HepG2 (cell line): ENCODE measurements at regions not wholly inside any gene's neighbourhood (a gene's known extent, or its start where the extent isn't known, plus 50 kb on each side); places are given as distances from the start of the nearest gene placed in this dataset.

Source experiments
- ATAC-seq: fragments of 200-7000 bp; cut with Tn5 transposase; 3 replicates; pipeline ENCODE4 v1.9.1; 2020; ENCODE audit warnings: mild to moderate bottlenecking, moderate library complexity
- BruUV-seq: library from RNA; stranded (reverse); fragments of 400-500 nt; replicated peaks from 2 replicates; lab custom pipeline; 2021; lab: Mats Ljungman, UMichigan
- CTCF ChIA-PET: fragments of 300-600 bp; formaldehyde crosslinking; extraction: SDS; loops from one replicate; lab custom pipeline; 2021; ENCODE audit warnings: low total read pairs, inconsistent platforms, low intra/inter-chr PET ratio; lab: Yijun Ruan, JAX
- POLR2A ChIA-PET: fragments of 350-600 bp; sonication (Branson Sonifier 250); formaldehyde crosslinking; loops from one replicate; lab custom pipeline; 2020; ENCODE audit warnings: antibody characterized with exemption, inconsistent platforms; lab: Yijun Ruan, JAX
- DNase-seq: peaks from one replicate; pipeline ENCODE4 v3.0.0-alpha.2; 2015; ENCODE audit warnings: low spot score
- FAIRE-seq: peaks from 3 replicates; lab custom pipeline; 2011; peaks lifted over from hg19 to GRCh38; lab: Jason Lieb, UNC
- H2AFZ ChIP-seq: one replicate; pipeline ENCODE4 v1.6.1; 2011; ENCODE audit warnings: low read length, inconsistent platforms
- H3K27ac ChIP-seq: fragments of 300-600 bp; 3 replicates; pipeline ENCODE4 v1.8.0; 2011; ENCODE audit warnings: mixed run types, mild to moderate bottlenecking, mixed read lengths, low read length, inconsistent platforms; ENCODE audit not compliant: insufficient read depth; ENCODE audit errors: extremely low read length
- H3K27me3 ChIP-seq, 2 experiments: fragments of 200-600 bp in 1 of 2; 2 replicates in 1 of 2; 3 replicates in 1 of 2; pipeline versions ENCODE4 v1.6.0 to v1.8.0; 2011; ENCODE audit warnings: low read length in 2 of 2, mild to moderate bottlenecking in 2 of 2, moderate library complexity in 2 of 2, inconsistent platforms in 1 of 2; ENCODE audit not compliant: insufficient read depth in 2 of 2, control insufficient read depth in 1 of 2
- H3K36me3 ChIP-seq, 2 experiments: fragments of 200-600 bp in 1 of 2; replicated peaks in 1 of 2; 2 replicates in 1 of 2; 3 replicates in 1 of 2; pipeline versions ENCODE4 v1.5.1 to v1.8.0; 2011; ENCODE audit warnings: low read length in 2 of 2, inconsistent platforms in 1 of 2; ENCODE audit not compliant: insufficient read depth in 2 of 2, control insufficient read depth in 1 of 2
- H3K4me1 ChIP-seq: 2 replicates; pipeline ENCODE4 v1.5.1; 2012; ENCODE audit warnings: low read length, inconsistent platforms; ENCODE audit not compliant: insufficient read depth
- H3K4me2 ChIP-seq: 2 replicates; pipeline ENCODE4 v1.6.0; 2011; ENCODE audit warnings: low read depth, low read length, inconsistent platforms
- H3K4me3 ChIP-seq, 3 experiments: fragments of 200-600 bp in 1 of 3; sonication (generic), shearing (Covaris generic) in 1 of 3; replicated peaks in 1 of 3; 2 replicates each; pipeline ENCODE4 v1.5.1; 2011 to 2016; ENCODE audit warnings: low read length in 3 of 3, inconsistent platforms in 2 of 3, low read depth in 2 of 3, mild to moderate bottlenecking in 2 of 3, control low read depth in 1 of 3, mixed read lengths in 1 of 3; ENCODE audit not compliant: insufficient read depth in 1 of 3
- H3K79me2 ChIP-seq: one replicate; pipeline ENCODE4 v1.6.1; 2011; ENCODE audit warnings: low read length, inconsistent platforms; ENCODE audit not compliant: insufficient read depth
- H3K9ac ChIP-seq: 2 replicates; pipeline ENCODE4 v1.6.0; 2011; ENCODE audit warnings: mild to moderate bottlenecking, low read depth, low read length, inconsistent platforms; ENCODE audit not compliant: insufficient read depth
- H3K9me3 ChIP-seq: 2 replicates; pipeline ENCODE4 v1.5.1; 2012; ENCODE audit warnings: mild to moderate bottlenecking, low read length
- H4K20me1 ChIP-seq: 2 replicates; pipeline ENCODE4 v1.6.0; 2011; ENCODE audit warnings: inconsistent platforms, mild to moderate bottlenecking, low read length, moderate library complexity; ENCODE audit not compliant: insufficient read depth
- FOSL2 ChIP-seq: sonication (generic); formaldehyde crosslinking; IDR thresholded peaks from 2 replicates; pipeline ENCODE4 v1.4.0; 2020; ENCODE audit warnings: missing genetic modification reagents
- HNF1A ChIP-seq, 2 experiments: sonication (generic) in 1 of 2; formaldehyde crosslinking in 1 of 2; IDR thresholded peaks; 2 replicates each; pipeline versions ENCODE4 v1.4.0 to v1.6.1; 2016 to 2020; ENCODE audit warnings: borderline replicate concordance in 1 of 2, low read depth in 1 of 2, mild to moderate bottlenecking in 1 of 2, missing genetic modification reagents in 1 of 2
- SIN3B ChIP-seq: fragments of 150-350 bp; IDR thresholded peaks from 2 replicates; pipeline ENCODE4 v1.6.1; 2014; ENCODE audit warnings: low read length
- SP4 ChIP-seq: sonication (generic); formaldehyde crosslinking; IDR thresholded peaks from 2 replicates; pipeline ENCODE4 v1.8.1; 2023; ENCODE audit warnings: mild to moderate bottlenecking, missing genetic modification reagents
- ZBTB3 ChIP-seq: sonication (generic); formaldehyde crosslinking; IDR thresholded peaks from 2 replicates; pipeline ENCODE4 v1.4.0; 2020; ENCODE audit warnings: low read depth, mild to moderate bottlenecking, moderate library complexity, missing genetic modification reagents, borderline replicate concordance
- ZNF180 ChIP-seq: sonication (generic); formaldehyde crosslinking; IDR thresholded peaks from 2 replicates; pipeline ENCODE4 v1.4.0; 2020; ENCODE audit warnings: low read depth, missing genetic modification reagents, borderline replicate concordance
- ZNF24 ChIP-seq: fragments of 450-650 bp; IDR thresholded peaks from 2 replicates; pipeline ENCODE4 v1.6.1; 2017; ENCODE audit warnings: antibody characterized with exemption, mild to moderate bottlenecking
- ZNF576 ChIP-seq: sonication (generic); formaldehyde crosslinking; IDR thresholded peaks from 2 replicates; pipeline ENCODE4 v1.4.0; 2020; ENCODE audit warnings: mild to moderate bottlenecking, missing genetic modification reagents
- WGBS: methylation state at CpG from one replicate; pipeline ENCODE4 v1.1.6; 2017; ENCODE audit warnings: low lambda C conversion rate; 5-methylcytosine and 5-hydroxymethylcytosine counted together
- in situ Hi-C: cut with HindIII; loops from 2 replicates; pipeline ENCODE4 v1.10.0; 2017; ENCODE audit warnings: low pct_unique_long_range_greater_than_20kb; ENCODE audit not compliant: extremely low pct_ligation_motif_present
- intact Hi-C: fragments of 100-400 bp; cut with micrococcal nuclease; formaldehyde crosslinking; loops from one replicate; pipeline ENCODE4 v1.10.0; 2022; ENCODE audit not compliant: unreplicated experiment

GRCh38 chr6:90695316-90695715 lies 108.4 kb upstream of the MAP3K7 start:
- no peak for FAIRE-seq
- H3K27me3 ChIP-seq, result no peaks in the 10 kb centered on the region
- no peaks in the 10 kb centered on the region for H4K20me1 ChIP-seq
- no peak for TF ChIP-seq ZNF576
- TF ChIP-seq SP4 (CRISPR knock-in tag), result no peak
- no peak for TF ChIP-seq FOSL2 (CRISPR knock-in tag)
- TF ChIP-seq ZNF24, result no peak
- TF ChIP-seq SIN3B, result no peak
- TF ChIP-seq HNF1A (IDR thresholded peaks at IDR 0.05; ENCODE audit: low read depth), result no peak
- no peak for TF ChIP-seq HNF1A (CRISPR knock-in tag; IDR thresholded peaks at IDR 0.05; ENCODE audit: borderline replicate concordance)
- no peak for TF ChIP-seq ZBTB3
- TF ChIP-seq ZNF180 (CRISPR knock-in tag), result no peak
- no peak for DNase-seq
- WGBS, result 3% methylated on average over 3 of the region's 3 CpGs
- no peak overlapping the region for H3K4me2 ChIP-seq
- in situ Hi-C loops (no loop called here), intact Hi-C loops (no loop called here)
- no peaks in the 10 kb centered on the region for H3K4me1 ChIP-seq
- BruUV-seq, result no TSS peak
- POLR2A ChIA-PET, result no interaction called here
- no peak for ATAC-seq
- CTCF ChIA-PET, result no interaction called here
- no peak overlapping the region for H3K27ac ChIP-seq
- H2AFZ ChIP-seq, result no peak overlapping the region
- no peak overlapping the region for H3K9ac ChIP-seq
- H3K79me2 ChIP-seq, result no peaks in the 10 kb centered on the region
- no peaks in the 10 kb centered on the region for H3K9me3 ChIP-seq
- H3K4me3 ChIP-seq, result no peak overlapping the region
- no peaks in the 10 kb centered on the region for H3K36me3 ChIP-seq
